Esophagus muscularis mucosa (tissue), 3 donors: ENCODE measurements at regions not wholly inside any gene's neighbourhood (a gene's known extent, or its start where the extent isn't known, plus 50 kb on each side); places are given as distances from the start of the nearest gene placed in this dataset.

ENCODE experiments used
- POLR2A ChIP-seq: fragments of 450-650 bp; IDR thresholded peaks from one replicate; pipeline ENCODE4 v1.6.1; 2017; ENCODE audit warnings: antibody characterized with exemption, moderate library complexity, mild to moderate bottlenecking, low read depth
- TF ChIP-seq, protein P1 (sequence below), 3 experiments: fragments of 200-600 bp in 2 of 3; fragments of 450-650 bp in 1 of 3; sonication (generic) in 2 of 3; IDR thresholded peaks; one replicate each; pipeline ENCODE4 v1.5.1; 2017 to 2019; ENCODE audit warnings: antibody characterized with exemption in 3 of 3, mild to moderate bottlenecking in 2 of 3, moderate library complexity in 1 of 3

DNA sequence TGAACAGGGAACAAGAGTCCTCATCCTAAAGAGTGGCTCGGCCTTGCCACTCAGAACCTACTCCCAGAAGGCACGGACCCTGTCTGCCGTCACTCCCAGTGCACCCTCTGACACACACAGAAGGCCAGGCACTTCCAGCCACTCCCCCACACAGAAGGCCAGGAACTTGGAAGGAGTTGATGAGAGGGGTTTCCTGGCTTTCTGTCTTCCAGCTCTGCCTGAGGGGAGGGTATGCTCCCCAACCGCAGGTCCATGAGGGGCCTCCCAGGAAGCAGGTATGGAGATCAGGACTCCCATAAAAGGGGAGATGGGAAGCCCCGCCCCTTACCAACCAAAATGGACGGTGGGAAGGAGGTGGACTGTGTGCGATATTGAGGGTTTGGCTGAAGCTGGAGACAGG lies 247.6 kb upstream of the IRX4 start:
- no peak for TF ChIP-seq POLR2A
- TF ChIP-seq, protein P1, sequence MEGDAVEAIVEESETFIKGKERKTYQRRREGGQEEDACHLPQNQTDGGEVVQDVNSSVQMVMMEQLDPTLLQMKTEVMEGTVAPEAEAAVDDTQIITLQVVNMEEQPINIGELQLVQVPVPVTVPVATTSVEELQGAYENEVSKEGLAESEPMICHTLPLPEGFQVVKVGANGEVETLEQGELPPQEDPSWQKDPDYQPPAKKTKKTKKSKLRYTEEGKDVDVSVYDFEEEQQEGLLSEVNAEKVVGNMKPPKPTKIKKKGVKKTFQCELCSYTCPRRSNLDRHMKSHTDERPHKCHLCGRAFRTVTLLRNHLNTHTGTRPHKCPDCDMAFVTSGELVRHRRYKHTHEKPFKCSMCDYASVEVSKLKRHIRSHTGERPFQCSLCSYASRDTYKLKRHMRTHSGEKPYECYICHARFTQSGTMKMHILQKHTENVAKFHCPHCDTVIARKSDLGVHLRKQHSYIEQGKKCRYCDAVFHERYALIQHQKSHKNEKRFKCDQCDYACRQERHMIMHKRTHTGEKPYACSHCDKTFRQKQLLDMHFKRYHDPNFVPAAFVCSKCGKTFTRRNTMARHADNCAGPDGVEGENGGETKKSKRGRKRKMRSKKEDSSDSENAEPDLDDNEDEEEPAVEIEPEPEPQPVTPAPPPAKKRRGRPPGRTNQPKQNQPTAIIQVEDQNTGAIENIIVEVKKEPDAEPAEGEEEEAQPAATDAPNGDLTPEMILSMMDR (IDR thresholded peaks at IDR 0.05): no peak
